Panc1 (cell line): ENCODE measurements at regions not wholly inside any gene's neighbourhood (a gene's known extent, or its start where the extent isn't known, plus 50 kb on each side); places are given as distances from the start of the nearest gene placed in this dataset.

ENCODE experiments used
- CTCF ChIP-seq: fragments of 450-650 bp; IDR thresholded peaks from 2 replicates; pipeline ENCODE4 v1.5.1; 2017; ENCODE audit warnings: mild to moderate bottlenecking
- POLR2AphosphoS5 ChIP-seq: IDR thresholded peaks from 2 replicates; pipeline ENCODE4 v1.6.1; 2012; ENCODE audit warnings: mild to moderate bottlenecking, low read depth, low read length, moderate library complexity

- TF ChIP-seq CTCF = no peak
- no peak for TF ChIP-seq POLR2AphosphoS5
Measured at GRCh38 chr12:87511371-87511770, 517.8 kb downstream of the C12orf50 start.
